Fibroblast of skin of left biceps (primary cell): ENCODE measurements at regions not wholly inside any gene's neighbourhood (a gene's known extent, or its start where the extent isn't known, plus 50 kb on each side); places are given as distances from the start of the nearest gene placed in this dataset.
"Not testable (repeated sequence)": the region's sequence is repeated elsewhere in the genome, so short reads cannot be mapped to it uniquely, and the experiment has no call there.

Experiments
- DNase-seq, 2 experiments: peaks; one replicate each; pipeline ENCODE4 v3.0.0-alpha.2; 2013; ENCODE audit warnings: low read depth in 2 of 2

- DNase-seq, result no peak
These were observed 53.8 kb downstream of the COX7C start for GRCh38 chr5:86671536-86671935.

- DNase-seq, result no peak
These were observed 56.3 kb downstream of the COX7C start for GRCh38 chr5:86674069-86674468.

GRCh38 chr5:86675311-86675710 is 57.6 kb downstream of the COX7C start:
- DNase-seq, result no peak

GRCh38 chr5:86679529-86679928 is 61.8 kb downstream of the COX7C start:
- peak; percentile 4 to 36 for DNase-seq

DNA sequence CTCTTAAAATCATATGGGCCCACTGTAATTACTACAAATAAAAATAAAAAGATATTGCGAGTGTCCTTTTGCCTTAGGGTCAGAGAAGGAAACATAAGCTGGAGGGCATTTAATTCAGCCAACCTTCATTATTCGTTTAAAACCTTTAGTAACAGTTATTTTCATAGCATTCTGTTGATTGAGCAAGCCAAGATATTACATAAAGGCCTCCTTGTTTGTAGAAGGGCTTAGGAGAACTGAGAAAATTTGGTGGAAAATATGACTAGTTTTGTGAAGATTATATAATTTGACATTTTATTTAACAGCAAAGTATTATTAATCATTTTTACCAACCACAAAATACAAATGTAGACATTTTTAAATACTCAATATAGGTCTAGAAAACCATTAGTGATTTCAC is 62.2 kb downstream of the COX7C start:
- no peak for DNase-seq

- no peak for DNase-seq
These were observed 66.5 kb downstream of the COX7C start for GRCh38 chr5:86684222-86684621.

GRCh38 chr5:86686046-86686445 is 68.3 kb downstream of the COX7C start:
- DNase-seq, result no peak

GRCh38 chr5:86688406-86688805 is 70.7 kb downstream of the COX7C start:
- no peak for DNase-seq

DNA sequence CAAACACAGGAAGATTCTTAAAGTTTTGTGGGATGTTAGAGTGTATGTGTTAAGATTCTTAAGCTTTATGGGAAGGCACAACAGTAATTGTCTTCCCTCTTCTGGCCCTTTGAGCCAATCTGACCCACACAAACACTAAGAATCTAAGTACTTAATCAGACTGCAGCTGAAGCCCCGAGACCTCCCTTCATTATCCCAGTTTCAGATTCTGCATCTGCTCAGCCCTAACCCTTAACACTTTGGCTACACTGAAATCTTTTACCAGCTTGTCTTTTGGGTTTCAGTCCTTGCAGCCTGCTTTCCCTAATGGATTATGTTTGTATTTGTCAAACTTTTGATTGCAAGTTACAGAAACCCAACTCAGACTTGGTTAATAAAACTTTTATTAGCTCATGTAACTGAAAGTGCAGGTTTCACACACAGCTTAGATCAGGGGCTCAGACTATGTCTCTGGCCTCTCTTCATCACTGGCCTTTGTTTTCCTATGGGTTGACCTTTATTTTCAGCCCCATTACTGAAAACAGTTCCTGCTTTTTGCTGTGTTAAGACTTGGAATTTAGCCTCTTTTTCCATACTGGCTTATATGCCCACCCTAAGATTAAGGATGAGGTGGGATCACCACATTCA is 71.5 kb downstream of the COX7C start:
- DNase-seq, result no peak

GRCh38 chr5:86709157-86709881 is 91.6 kb downstream of the COX7C start:
- DNase-seq, result no peak

- no peak for DNase-seq
These were observed 98.4 kb downstream of the COX7C start for GRCh38 chr5:86716121-86716520.

DNA sequence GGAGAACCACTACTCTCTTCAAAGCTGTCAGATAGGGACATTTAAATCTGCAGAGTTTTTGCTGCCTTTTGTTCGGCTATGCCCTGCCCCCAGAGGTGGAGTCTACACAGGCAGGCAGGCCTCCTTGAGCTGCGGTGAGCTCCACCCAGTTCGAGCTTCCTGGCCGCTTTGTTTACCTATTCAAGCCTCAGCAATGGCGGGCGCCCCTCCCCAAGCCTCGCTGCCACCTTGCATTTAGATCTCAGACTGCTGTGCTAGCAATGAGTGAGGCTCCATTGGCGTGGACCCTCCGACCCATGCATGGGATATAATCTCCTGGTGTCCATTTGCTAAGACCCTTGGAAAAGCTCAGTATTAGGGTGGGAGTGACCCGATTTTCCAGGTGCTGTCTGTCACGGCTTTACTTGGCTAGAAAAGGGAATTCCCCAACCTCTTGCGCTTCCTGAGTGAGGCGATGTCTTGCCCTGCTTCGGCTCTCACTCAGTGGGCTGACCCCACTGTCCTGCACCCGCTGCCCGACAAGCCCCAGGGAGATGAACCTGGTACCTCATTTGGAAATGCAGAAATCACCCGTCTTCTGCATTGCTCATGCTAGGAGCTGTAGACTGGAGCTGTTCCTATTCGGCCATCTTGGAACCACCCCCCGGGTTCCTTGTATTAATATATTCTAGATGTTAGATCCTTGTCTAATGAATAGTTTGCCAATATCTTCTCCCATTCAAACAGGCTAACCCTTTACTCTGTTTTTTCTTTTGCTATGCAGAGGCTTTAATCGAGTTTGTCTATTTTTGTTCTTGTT is 113.8 kb downstream of the COX7C start:
- not testable (repeated sequence) for DNase-seq

DNA sequence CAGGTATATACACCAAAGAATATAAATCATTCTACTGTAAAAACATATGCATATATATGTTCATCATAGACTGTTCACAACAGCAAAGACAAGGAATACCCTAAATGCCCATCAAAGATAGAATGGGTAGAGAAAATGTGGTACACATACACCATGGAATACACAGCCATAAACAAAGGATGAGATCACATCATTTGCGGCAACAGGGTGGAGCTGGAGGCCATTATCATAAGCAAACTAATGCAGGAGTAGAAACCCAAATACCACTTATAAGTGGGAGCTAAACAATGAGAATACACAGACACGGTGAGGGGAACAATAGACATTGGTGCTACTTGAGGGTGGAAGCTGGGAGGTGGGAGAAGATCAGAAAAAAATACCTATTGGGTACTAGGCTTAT is 117.6 kb downstream of the COX7C start:
- no peak for DNase-seq

DNA sequence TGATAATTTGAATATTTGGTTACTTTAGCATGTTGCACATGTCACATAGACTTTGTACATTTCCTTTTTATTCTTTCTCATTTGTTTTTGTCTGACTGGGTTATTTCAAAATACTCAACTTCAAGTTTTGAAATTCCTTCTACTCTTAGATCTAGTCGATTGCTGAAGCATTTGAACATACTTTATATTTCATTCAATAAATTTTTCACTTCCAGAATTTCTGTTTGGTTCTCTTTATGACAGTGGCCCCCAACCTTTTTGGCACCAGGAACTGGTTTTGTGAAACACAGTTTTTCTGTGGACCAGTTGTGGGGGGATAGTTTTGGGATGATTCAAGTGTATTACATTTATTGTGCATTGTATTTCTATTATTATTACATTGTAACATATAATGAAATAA is 119.8 kb downstream of the COX7C start:
- no peak for DNase-seq

- no peak for DNase-seq
These were observed 130.9 kb downstream of the COX7C start for GRCh38 chr5:86748538-86749105.

GRCh38 chr5:86749841-86750240 is 132.1 kb downstream of the COX7C start:
- DNase-seq, result no peak

GRCh38 chr5:86756839-86757238 is 139.1 kb downstream of the COX7C start:
- DNase-seq, result no peak

GRCh38 chr5:86757824-86758223 is 140.1 kb downstream of the COX7C start:
- no peak for DNase-seq

- no peak for DNase-seq
These were observed 142.9 kb downstream of the COX7C start for GRCh38 chr5:86760661-86761060.

- no peak for DNase-seq
These were observed 146.2 kb downstream of the COX7C start for GRCh38 chr5:86763929-86764328.

DNA sequence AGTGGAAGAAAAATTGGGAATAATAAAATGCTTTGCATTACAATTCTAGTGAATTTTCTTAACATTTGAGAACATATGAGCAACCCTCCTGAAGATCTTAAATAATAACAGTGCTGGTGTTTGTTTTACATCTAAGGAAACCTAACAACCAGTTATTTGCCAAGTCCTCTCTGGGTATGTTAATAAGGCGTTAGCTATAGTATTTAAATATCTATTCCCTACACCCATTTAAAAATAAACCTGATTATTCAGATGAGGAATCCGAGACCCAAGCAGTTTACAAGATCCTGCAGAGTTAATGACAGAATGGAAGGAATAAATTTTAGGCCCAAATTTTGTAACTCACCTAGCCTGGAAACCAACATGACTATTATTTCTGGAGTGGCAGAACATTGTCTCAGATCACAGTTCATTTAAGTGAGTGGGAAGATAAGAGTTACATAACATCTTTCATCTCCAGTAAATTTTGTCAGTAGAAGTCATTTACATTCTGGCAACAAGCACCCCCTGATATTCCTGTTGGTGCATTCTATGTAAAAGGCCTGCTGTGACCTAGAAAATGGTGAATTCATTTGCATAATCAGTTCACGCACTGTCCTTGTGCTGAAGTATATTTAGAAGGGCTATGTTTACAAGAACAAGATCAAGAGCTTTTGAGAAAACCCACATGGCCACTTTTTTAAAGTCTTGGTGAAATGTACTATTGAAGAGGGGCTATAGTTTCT is 148.2 kb downstream of the COX7C start:
- DNase-seq, result no peak

GRCh38 chr5:86768699-86769202 is 151.0 kb downstream of the COX7C start:
- no peak for DNase-seq
